Activated CD4-positive, alpha-beta T cell treated with anti-CD3 and anti-CD28 coated beads, Interleukin-2, amount 10 ng/mL, durations not matched to agents 24 days and 14 days (primary cell): ENCODE measurements at regions not wholly inside any gene's neighbourhood (a gene's known extent, or its start where the extent isn't known, plus 50 kb on each side); places are given as distances from the start of the nearest gene placed in this dataset.
"Not testable (repeated sequence)": the region's sequence is repeated elsewhere in the genome, so short reads cannot be mapped to it uniquely, and the experiment has no call there.

Experiments
- DNase-seq: peaks from one replicate; pipeline ENCODE4 v3.0.0; 2022
- H3K27ac Mint-ChIP-seq: one replicate; pipeline ENCODE4 v1.8.0; 2022; ENCODE audit warnings: mild to moderate bottlenecking, mixed read lengths
- H3K27me3 Mint-ChIP-seq: one replicate; pipeline ENCODE4 v1.8.0; 2022; ENCODE audit warnings: mixed read lengths
- H3K36me3 Mint-ChIP-seq: one replicate; pipeline ENCODE4 v1.8.0; 2022; ENCODE audit warnings: low read depth, mild to moderate bottlenecking, mixed read lengths
- H3K4me1 Mint-ChIP-seq: one replicate; pipeline ENCODE4 v1.8.0; 2021; ENCODE audit warnings: mixed read lengths
- H3K4me3 Mint-ChIP-seq: one replicate; pipeline ENCODE4 v1.8.0; 2022; ENCODE audit warnings: mild to moderate bottlenecking, moderate library complexity, mixed read lengths
- H3K9me3 Mint-ChIP-seq: one replicate; pipeline ENCODE4 v1.8.0; 2021; ENCODE audit warnings: mixed read lengths
- intact Hi-C: fragments of 100-400 bp; cut with micrococcal nuclease; formaldehyde crosslinking; loops from one replicate; pipeline ENCODE4 v1.15.1; 2023

DNA sequence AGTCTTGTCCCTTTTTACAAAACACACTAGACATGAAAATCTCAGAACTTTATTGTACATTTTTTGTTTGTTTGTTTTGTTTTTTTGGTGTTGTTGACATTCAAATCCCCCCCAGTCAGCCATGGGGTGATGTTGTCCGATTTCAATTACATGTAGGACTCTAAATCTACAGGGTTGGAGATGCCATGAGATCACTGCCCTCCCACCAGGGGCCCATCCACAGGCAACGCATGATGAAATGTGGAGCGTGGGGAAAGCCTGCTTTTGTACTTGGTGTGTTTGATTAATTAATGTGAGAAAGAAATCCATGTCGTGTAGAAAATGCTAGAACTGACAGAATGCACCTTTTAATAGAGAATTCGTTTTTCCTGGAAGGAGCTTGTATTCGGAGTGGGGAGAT, 93.2 kb downstream of the ZNF22 start:
- Mint-ChIP-seq H3K9me3 (no peaks in the 10 kb centered on the region), H3K4me1 (no peaks in the 10 kb centered on the region), H3K27me3 (peaks cover 14% of the 10 kb centered on the region), H3K27ac (no peak overlapping the region), H3K36me3 (no peaks in the 10 kb centered on the region), H3K4me3 (no peak overlapping the region)
- no peak for DNase-seq
- intact Hi-C loops, result no loop called here

DNA sequence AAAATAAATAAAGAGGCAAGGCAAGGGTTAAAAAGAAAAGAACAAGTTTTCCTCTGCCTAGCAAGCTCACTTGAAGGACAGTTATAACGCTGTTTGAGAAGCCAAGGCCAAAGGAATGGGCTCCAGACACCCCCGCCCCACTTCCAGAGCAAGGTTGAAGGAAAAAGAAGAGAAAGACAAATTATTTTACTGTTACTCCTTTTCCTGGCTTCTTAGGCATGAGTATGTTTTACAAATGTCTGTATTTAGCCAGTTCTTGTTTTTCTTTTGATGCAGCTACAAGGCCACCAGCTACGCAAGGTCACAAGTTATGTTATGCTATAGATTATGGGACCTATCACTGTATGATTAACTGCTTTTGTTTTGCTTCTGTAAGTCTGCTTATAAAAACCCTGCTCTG, 94.6 kb downstream of the ZNF22 start:
- Mint-ChIP-seq H3K27me3 (peaks cover 12% of the 10 kb centered on the region), H3K9me3 (no peaks in the 10 kb centered on the region), H3K4me3 (no peak overlapping the region), H3K36me3 (no peaks in the 10 kb centered on the region), H3K4me1 (no peaks in the 10 kb centered on the region), H3K27ac (no peak overlapping the region)
- no peak for DNase-seq
- intact Hi-C loops, result no loop called here

DNA sequence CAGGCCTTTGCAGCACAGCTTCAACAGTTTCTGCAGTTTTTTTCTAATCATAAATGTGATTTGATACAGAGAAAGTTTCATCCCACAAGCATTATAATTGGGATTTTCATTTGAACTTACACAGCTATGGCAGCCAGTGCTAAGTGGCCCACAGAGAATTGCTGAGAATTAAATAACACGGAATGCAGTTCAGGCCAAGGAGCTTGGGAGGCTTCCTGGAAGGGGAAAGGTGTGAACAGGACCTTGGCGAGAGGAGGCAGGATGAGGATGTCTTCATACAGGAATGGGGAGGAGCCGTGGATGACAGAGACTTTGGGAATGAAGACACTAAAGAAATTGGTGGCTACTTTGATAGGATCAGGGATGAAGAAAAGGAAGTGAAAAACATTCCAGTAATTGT, 95.3 kb downstream of the ZNF22 start:
- H3K4me3 Mint-ChIP-seq, result no peak overlapping the region
- intact Hi-C loops, result no loop called here

DNA sequence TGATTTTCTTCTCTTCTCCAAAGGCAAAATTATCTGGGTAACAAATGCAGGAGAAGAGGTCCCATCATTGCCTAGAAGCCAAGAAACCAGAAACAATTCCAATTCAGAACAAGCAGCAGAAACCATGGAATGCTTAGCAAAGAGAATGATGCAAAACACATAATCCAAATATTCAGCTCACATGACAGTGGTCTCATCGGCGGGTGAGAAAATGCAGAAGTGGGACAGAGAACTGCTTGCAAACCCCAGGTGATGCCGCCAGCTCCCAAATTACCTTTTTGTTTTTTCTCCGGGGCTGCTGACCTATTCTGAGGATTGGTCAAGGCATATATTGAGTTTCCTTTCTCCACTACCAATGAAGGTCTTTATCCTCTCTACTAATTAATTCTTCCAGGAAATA, 99.7 kb downstream of the ZNF22 start:
- intact Hi-C loops, result no loop called here
- DNase-seq, result no peak
- no peak overlapping the region for H3K4me3 Mint-ChIP-seq

More for the DNA sequence above, 95.3 kb downstream of the ZNF22 start:
- Mint-ChIP-seq H3K9me3 (no peaks in the 10 kb centered on the region), H3K27me3 (peaks cover 7% of the 10 kb centered on the region), H3K4me1 (no peaks in the 10 kb centered on the region), H3K36me3 (no peaks in the 10 kb centered on the region), H3K27ac (no peak overlapping the region)
- DNase-seq, result no peak

DNA sequence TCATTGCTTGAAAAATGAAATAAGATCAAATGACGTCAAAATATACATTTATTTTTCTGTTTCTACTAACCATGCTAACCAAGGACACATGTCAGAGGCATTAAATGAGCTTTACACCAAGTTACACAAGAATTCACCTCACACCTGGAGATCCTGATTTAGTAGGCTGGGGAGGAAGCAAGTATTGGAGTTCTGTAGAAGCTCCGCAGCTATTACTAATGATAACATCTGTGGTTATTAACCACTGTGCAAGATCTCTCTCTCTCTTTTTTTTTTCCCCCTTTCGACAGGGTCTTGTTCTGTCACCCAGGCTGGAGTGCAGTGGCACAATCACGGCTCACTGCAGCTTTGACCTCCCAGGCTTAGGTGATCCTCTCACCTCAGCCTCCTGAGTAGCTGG, 104.0 kb downstream of the ZNF22 start:
- Mint-ChIP-seq H3K4me1 (no peaks in the 10 kb centered on the region), H3K27ac (no peak overlapping the region), H3K9me3 (no peaks in the 10 kb centered on the region), H3K4me3 (no peak overlapping the region), H3K36me3 (no peaks in the 10 kb centered on the region), H3K27me3 (peaks cover 28% of the 10 kb centered on the region)
- intact Hi-C loops, result no loop called here
- no peak for DNase-seq

More for the DNA sequence above, 99.7 kb downstream of the ZNF22 start:
- Mint-ChIP-seq H3K36me3 (no peaks in the 10 kb centered on the region), H3K9me3 (no peaks in the 10 kb centered on the region), H3K27ac (no peak overlapping the region), H3K27me3 (peaks cover 18% of the 10 kb centered on the region), H3K4me1 (no peaks in the 10 kb centered on the region)

DNA sequence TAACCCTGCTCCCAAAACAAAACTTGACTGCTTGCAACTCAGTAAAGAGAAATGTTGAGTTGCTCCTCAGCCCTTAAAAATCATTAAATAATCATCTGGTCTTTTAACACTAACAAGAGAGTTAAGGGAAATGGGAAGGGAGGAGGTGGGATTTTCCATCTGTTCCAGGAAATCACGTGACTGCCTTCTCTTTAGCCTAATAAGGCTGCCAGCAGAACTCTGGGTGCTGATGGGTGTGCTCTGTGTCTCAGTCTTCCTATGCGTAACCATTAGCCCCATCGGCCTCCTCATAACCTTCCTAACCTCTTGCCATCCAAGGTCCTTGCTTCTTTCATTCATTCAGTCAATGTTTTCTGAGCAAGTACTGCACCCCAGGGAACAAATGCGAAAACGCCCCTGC, 104.6 kb downstream of the ZNF22 start:
- H3K27me3 Mint-ChIP-seq, result peaks cover 28% of the 10 kb centered on the region
- H3K36me3 Mint-ChIP-seq, H3K4me3 Mint-ChIP-seq, H3K4me1 Mint-ChIP-seq, H3K9me3 Mint-ChIP-seq, DNase-seq, H3K27ac Mint-ChIP-seq, intact Hi-C loops: not testable (repeated sequence)

DNA sequence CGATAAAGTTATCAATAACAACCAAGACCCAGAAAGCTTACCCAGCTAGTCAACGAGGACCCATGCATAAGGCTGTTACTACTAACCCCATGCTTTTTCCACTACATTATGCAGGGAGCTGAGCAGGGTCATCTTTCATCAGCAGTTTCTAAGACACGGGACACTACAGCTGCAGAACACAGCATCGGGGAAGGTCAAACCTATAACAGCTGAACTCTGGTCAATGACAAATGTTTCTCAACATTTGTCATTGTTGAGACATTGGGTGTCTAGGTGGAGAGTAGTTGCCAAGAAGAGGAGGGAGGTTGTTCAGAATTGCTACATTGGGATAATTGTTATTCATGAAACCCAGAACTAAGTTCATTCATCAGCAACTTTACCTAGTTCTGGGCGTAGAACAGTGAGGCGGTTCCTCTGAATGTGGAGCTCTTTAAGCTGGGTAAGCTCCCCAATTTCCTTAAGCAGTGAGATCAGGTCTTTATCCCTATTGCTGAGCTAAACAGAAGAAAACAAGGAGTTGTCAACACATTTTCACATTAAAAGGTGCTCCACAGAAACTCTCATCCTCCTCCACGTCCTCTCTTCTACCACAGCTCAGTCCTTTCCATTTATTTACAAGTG, 105.6 kb downstream of the ZNF22 start:
- no peak overlapping the region for H3K27ac Mint-ChIP-seq
- intact Hi-C loops, result no loop called here
- no peak for DNase-seq
- no peaks in the 10 kb centered on the region for H3K36me3 Mint-ChIP-seq
- H3K4me3 Mint-ChIP-seq, result no peak overlapping the region
- no peaks in the 10 kb centered on the region for H3K9me3 Mint-ChIP-seq
- peaks cover 24% of the 10 kb centered on the region for H3K27me3 Mint-ChIP-seq
- H3K4me1 Mint-ChIP-seq, result no peaks in the 10 kb centered on the region

DNA sequence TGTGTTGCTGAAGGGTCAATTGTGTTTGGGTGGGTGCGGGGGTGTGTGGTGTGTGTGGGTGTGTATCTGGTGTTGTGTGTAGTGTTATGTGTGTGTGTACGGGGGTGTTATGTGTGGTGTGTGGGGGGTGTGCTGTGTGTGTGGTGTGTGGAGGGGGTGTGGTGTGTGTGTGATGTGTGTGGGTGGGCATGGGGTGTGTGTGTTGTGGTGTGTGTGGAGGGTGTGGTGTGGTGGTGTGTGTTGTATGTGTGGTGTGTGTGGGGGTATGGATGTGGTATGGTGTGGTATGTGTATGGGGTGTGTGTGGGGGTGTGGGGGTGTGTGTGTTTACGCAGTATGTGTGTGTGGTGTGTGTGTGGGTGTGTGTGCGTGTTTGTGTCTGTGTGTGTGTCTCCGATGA, 110.8 kb downstream of the ZNF22 start:
- H3K27me3 Mint-ChIP-seq, result peaks cover 3% of the 10 kb centered on the region
- intact Hi-C loops, result no loop called here

DNA sequence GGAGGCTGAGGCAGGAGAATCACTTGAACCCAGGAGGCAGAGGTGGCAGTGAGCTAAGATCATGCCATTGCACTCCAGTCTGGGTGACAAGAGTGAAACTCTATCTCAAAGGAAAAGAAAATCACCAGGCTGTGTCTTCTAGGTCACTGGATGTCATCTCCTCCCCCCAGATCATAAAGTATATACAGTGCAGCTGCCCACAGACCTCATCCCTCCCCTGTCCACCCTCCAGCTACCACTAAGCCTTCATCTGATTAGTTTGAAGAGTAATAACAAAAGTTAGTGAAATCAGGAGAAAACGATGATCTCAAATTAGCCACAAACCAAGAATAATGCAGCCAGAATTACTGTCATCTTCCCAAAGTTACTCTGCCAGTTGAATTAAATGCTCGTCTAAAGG, 117.2 kb downstream of the ZNF22 start:
- H3K27me3 Mint-ChIP-seq, H3K4me3 Mint-ChIP-seq, H3K36me3 Mint-ChIP-seq, H3K9me3 Mint-ChIP-seq, DNase-seq, intact Hi-C loops, H3K4me1 Mint-ChIP-seq, H3K27ac Mint-ChIP-seq: not testable (repeated sequence)

More for the DNA sequence above, 110.8 kb downstream of the ZNF22 start:
- Mint-ChIP-seq H3K4me3 (no peak overlapping the region), H3K27ac (no peak overlapping the region), H3K4me1 (no peaks in the 10 kb centered on the region), H3K9me3 (no peaks in the 10 kb centered on the region), H3K36me3 (no peaks in the 10 kb centered on the region)
- DNase-seq, result no peak

DNA sequence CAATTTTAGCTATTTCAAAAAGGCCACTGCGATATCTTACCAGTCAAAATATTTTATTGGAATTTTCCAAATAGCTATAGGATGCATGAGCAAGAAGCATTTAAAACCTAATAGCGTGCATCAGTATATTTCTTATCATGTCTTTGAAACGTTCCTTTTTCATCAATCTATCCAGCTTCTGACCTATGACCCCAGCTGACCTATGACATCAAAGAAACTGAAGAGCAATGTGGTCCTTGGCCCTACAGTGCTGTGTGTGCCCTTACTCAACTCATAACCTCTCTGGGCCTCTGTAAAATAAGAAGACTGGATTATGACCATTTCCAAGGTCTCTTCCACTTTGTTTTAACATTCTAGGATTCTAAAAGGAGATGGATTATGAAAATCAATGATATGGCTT, 118.2 kb downstream of the ZNF22 start:
- intact Hi-C loops, result no loop called here
- H3K9me3 Mint-ChIP-seq, result no peaks in the 10 kb centered on the region
- H3K4me3 Mint-ChIP-seq, result no peak overlapping the region
- DNase-seq, result no peak
- H3K4me1 Mint-ChIP-seq, result no peaks in the 10 kb centered on the region
- H3K36me3 Mint-ChIP-seq, result no peaks in the 10 kb centered on the region
- peaks cover 5% of the 10 kb centered on the region for H3K27me3 Mint-ChIP-seq
- H3K27ac Mint-ChIP-seq, result no peak overlapping the region

DNA sequence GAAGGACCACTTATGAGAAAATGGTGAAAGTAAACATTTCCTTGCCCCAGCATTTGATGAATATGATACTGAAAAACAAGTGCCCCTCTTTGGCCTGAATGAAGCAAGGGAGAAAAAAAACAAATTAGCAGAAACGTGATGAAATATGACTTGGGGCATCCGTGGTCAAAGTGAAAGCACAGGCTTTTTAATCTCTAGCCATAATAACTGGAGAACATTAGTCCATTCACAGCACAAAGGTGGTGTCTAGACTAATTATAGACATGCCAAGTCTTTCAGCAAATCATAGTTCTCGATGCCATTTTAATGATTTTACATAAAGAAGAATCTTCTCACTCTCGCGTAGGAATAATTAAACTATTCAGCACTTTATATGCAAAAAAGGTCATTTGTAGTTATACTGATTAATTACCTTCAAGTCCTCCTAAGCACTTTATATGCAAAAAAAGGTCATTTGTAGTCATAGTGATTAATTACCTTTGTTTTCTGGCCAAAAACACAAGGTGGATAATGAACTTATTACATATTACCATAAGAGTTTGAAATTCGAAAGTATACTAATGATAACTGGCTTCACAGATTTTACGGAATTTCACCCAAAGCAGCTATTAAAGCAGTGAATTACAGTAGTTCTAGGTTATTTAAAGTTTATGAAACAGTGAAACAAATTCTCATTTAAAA, 121.6 kb downstream of the ZNF22 start:
- H3K36me3 Mint-ChIP-seq, H3K4me3 Mint-ChIP-seq, H3K4me1 Mint-ChIP-seq, H3K9me3 Mint-ChIP-seq, H3K27me3 Mint-ChIP-seq, intact Hi-C loops, H3K27ac Mint-ChIP-seq, DNase-seq: not testable (repeated sequence)

DNA sequence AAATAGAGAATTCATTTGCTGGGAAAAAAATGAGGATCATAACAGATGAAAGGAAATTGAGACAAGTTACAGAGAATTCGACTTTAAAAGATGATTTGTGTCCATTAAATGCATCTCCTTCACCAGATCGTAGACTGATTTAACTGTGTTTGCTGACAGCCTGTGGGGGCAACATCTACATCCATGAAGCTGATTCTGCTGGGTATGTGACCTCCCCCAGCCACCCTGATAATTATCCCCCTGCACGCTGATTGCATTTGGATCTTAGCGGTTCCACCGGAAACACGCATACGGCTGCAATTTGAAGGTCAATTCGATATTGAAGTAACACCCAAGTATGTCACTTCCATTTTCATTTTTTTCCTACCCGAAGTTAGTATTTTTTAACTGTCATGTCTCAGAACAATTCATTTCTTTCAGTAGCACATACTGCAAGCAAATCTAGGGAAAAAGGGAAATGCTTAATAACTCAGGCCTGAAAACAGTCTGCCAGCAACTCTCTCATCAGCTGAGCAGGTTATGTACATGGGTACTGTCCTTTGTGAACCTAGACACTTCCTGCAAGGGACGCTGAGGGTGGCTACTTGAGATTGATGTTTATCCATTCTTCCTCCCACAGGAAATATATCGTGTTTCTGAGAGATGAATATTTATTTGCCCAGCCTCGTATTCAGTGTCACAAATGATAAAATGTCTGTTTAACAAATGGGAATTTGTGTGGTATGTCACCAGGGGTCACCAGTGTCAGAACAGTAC, 134.9 kb downstream of the ZNF22 start:
- H3K4me3 Mint-ChIP-seq, result no peak overlapping the region
- H3K27me3 Mint-ChIP-seq, result peaks cover 7% of the 10 kb centered on the region
- H3K9me3 Mint-ChIP-seq, result no peaks in the 10 kb centered on the region
- intact Hi-C loops, result no loop called here
- no peaks in the 10 kb centered on the region for H3K36me3 Mint-ChIP-seq
- no peaks in the 10 kb centered on the region for H3K4me1 Mint-ChIP-seq
- DNase-seq, result no peak
- no peak overlapping the region for H3K27ac Mint-ChIP-seq

DNA sequence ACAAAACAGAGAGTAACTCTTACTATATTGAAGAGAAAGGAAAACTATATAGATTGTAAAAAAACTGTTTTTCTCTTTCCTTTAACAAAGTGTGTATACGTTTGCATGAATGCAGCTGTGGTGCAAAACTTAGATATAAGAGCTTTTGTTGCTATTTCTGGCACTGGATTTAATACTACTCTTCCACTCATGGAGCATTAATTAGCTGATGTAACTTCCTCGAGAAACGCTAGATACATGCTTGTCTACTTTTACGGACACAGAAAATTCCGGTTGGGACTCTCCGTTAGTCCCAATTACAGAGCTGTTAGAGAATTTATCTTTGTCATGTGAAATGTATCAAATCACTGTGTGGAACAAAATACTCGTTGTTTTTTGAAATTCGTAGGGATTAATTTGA, 135.5 kb downstream of the ZNF22 start:
- Mint-ChIP-seq H3K9me3 (no peaks in the 10 kb centered on the region), H3K27ac (no peak overlapping the region)

DNA sequence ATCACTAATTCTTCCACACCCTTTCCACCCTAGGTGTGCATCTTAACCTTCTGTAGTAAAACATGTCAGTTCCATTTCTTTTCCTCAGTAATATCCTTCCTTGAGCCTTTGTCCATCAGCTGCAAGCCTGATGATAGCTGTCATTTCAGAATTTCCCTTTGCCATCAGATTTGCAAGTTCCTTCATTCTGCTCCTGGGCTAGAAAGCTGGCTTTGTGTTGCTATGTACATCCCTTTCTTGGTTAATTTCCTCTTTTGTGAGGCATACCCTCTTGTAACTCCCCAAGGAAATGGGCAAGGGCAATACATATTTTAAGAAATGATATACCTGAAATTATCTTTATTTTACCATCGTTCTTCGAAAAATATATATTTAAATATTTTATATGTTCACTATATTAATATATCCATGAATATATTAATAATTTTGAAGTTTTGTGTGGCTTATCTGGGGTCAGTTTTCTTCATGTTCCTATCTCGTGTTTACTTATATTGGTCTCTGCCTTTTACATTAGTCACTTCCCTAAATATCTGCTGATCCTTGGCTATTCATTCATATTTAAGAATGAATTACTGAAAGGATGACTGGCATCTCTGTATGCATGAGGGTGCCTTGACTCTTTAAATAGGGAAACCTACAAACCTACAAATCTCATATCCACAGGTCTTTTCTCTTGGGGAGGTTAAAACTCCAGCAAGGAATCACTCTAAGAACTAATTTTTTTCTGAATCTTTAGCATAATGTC, 143.8 kb downstream of the ZNF22 start:
- no peak overlapping the region for H3K27ac Mint-ChIP-seq
- intact Hi-C loops, result no loop called here
- no peaks in the 10 kb centered on the region for H3K4me1 Mint-ChIP-seq
- H3K36me3 Mint-ChIP-seq, result no peaks in the 10 kb centered on the region
- no peak for DNase-seq
- H3K4me3 Mint-ChIP-seq, result no peak overlapping the region
- H3K9me3 Mint-ChIP-seq, result no peaks in the 10 kb centered on the region
- peaks cover 18% of the 10 kb centered on the region for H3K27me3 Mint-ChIP-seq

More for the DNA sequence above, 135.5 kb downstream of the ZNF22 start:
- Mint-ChIP-seq H3K4me1 (no peaks in the 10 kb centered on the region), H3K27me3 (peaks cover 7% of the 10 kb centered on the region), H3K4me3 (no peak overlapping the region), H3K36me3 (no peaks in the 10 kb centered on the region)
- no peak for DNase-seq
- intact Hi-C loops, result no loop called here
